Epidermal melanocyte (primary cell): ENCODE measurements at regions not wholly inside any gene's neighbourhood (a gene's known extent, or its start where the extent isn't known, plus 50 kb on each side); places are given as distances from the start of the nearest gene placed in this dataset.

Experiments used
- DNase-seq: peaks from one replicate; pipeline ENCODE4 v3.0.0; 2011; ENCODE audit warnings: low spot score; ENCODE audit not compliant: insufficient read length

DNA sequence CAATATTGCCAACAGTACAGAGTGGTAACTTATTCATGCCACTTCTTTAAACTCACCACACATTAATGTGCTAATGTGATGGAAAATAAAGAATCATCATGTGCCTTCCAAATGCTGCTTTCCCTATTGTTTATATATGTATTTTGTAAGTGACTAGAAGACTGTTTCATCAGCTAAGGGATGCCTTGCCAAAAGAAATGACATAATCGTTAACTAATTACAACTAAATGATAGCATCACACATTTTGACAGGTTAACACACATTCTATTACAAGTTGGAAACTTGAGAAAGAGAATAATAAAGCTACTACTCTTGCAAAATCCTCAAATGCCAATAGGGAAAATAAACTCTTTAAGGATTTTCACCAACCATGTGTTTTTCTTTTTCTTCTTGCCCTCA lies 329.9 kb upstream of the AGTR1 start:
- DNase-seq, result no peak

DNA sequence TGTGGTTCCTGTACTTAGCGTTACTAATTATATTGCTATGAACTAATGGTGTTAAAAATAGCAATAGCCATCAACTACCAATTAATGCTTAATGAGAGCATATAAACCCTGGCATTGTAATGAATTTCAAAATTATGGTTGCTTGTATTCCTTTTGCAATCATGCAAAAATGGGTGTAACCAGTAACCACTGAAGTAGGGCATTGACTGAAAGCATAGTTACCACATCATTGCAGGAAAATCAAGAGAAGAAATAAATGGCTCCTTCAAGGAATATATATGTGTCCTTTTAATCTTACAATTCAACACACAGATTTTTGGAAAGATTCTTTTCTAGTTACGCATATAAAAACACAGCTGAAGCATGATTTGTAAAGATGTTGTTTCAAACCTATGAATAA lies 328.3 kb upstream of the AGTR1 start:
- no peak for DNase-seq

DNA sequence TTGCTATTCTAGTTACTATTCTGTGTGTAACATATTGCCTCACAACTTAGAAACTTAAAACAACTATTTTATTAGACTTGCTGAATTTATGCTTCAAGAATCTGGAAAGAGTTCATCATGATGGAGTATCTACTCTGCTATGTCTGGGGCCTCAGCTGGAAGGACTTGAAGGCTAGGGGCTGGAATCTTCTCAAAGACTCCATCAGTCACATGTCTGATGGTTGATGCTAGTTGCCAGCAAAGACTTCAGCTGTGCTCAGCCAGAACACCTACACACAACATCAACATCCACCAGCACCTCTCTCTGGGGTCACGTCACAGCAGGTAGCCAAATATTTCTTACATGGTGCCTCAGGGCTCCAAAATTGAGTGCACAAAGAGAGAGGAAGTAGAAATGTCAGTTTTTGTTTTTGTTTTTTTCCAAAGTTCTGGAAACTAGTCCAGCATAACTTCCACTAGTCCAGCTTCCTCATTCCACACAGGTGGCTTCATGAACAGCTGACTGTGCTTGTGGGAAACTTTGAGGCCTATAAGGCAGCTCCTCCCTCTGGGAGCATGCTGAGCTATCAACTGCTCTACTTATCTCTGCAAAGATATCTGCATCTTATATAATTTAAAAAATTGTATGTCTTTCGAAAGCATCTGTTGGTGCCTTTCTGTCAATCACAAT lies 325.4 kb upstream of the AGTR1 start:
- no peak for DNase-seq

DNA sequence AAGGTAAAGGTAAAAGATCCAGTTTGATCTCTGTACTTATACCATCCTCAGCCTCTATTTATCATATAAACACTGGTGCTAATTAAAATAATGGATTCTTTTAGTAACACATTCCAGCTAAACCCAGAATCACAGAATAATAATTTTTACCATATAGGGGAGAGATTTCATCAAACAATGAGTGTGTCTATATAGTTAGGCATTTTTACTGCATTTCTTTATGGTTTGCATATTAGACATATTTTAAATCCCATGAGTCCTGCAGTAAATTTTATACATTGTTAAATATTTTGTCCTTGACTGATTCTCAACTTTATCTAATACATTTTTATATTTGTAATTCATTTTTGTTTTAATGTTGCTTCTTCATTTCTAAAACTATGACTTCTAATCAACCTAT lies 323.7 kb upstream of the AGTR1 start:
- DNase-seq, result no peak

DNA sequence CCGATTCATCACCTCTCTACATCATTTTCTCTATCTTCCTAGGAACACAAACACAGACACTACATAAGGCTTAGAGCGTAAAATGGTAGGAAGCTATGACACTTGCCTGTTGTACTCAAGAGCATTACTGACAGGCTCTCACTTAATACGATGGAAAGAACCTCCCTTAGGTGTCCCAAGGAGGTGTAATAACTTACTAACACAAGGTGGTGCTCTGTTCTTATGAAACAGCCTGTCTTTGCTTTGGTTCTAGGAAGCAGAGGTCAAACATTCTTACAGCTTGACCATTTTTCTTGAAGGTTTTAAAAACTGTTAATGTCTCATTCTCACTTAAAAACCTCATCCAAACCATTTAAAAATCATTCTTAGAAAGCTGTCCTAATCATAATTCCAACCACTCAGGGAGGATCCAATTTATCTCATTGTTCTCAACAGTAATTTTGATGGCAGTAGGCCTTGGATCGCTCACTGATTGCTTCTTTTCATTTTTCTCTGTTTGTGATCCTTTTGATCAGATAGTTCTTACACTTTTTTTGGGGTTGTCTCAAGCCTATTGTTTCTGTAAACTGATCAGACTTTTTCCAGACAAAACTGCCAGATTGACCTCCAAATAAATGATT lies 317.8 kb upstream of the AGTR1 start:
- DNase-seq, result no peak

DNA sequence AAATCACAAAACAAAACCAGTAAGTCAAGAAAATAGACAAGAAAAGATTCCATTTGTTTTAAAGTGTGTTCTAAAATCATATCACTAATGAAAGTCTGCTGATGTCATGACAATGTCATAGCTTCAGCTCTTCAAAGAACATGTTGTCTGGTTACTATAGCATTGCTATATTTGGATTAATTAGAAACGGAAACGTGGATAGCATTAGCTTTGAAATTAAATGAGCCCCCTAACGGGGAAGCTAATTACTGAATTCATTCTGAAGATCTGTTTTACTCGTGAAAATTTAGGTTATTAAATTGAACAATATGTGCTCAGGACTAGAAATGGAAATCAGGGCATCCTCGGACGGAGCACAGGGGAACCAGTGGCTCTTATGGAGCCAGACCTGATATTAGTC lies 316.7 kb upstream of the AGTR1 start:
- no peak for DNase-seq

DNA sequence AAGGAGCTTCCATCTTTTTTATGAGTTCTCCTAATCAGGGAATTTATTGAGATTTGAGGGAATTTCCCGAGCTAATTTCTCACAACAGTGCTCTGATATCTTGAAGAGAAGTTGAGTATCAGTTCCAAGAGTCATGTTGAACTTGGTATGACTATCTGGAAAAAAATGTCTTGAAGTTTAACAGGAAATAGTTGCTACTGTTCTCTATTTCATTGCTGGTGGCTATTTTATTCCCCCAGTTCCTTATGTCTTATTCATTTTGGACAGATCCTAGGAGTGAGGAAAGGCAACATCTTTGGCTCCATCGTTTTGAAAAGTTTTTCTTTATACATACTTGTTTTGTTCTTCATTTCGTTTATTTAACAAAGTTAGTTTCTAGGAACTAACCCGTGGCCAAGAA lies 307.8 kb upstream of the AGTR1 start:
- DNase-seq, result no peak

DNA sequence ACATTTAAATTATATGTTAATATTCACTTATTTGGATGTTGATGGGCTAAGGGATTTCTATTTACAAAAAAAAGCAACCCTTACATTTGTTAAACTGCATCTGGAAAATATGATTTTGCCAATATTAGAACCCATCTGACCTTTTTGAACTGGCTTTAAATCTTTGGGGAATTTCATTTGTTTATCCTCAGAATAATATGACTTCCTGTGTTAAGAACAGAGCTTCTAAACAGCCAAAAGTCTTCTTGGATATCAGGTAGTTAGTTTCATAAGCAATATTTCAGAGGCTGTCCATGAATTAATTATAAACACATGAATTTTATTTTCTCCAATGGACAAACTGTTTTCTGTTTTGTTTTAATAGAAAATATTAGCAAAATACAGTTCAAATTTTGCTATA lies 301.9 kb upstream of the AGTR1 start:
- DNase-seq, result no peak

DNA sequence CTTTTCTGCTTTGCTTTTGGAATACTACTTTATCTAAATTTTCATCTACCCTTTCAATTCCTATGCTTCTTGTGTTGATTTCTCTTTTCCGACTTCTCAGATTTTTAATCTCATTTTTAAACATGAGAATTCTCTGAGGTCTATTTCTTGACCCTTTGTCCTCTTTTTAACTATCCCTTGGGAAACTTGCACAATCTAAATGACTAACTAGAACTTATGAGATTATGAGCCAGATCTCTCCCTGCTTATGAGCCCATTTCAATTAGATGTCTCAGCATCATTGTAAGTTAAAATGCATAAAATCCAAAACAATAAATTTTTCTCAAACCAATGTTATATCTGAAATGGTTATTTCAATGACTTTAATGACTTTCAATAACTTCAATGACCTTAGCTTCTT lies 296.9 kb upstream of the AGTR1 start:
- DNase-seq, result no peak

DNA sequence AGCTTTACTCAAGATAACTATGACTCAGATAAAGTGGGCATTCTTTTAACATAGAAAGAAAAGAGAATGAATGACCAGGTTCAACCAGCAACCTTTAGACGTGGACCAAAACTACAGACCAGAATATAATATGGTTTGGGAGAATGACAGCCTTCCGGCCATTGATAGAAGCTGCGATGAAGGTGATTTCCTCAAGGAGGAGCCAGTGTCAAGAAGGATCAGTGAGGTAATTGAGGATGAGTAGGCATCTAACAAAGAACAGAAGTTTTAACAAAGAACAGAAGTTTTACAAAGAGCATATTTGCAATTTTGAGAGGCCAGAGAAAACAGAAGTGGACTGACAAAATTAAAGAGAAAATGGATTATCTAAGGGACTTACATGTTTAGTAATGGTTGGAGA lies 289.0 kb upstream of the AGTR1 start:
- DNase-seq, result no peak

DNA sequence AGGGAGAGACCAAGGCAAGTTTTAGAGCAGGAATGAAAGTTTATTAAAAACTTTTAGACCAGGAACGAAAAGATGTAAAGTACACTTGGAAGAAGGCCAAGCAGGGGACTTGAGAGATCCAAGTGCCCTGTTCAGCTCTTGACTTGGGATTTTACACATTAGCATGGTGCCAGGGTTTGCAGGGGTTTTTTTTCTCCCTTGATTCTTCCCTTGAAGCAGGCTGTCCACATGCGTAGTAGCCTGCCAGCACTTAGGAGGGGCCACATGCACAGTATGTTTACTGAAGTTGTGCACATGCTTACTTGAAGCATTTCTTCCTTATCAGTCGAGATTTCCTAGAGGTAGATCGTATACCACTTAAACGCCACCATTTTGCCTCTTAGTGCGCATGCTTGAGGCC lies 277.5 kb upstream of the AGTR1 start:
- no peak for DNase-seq

DNA sequence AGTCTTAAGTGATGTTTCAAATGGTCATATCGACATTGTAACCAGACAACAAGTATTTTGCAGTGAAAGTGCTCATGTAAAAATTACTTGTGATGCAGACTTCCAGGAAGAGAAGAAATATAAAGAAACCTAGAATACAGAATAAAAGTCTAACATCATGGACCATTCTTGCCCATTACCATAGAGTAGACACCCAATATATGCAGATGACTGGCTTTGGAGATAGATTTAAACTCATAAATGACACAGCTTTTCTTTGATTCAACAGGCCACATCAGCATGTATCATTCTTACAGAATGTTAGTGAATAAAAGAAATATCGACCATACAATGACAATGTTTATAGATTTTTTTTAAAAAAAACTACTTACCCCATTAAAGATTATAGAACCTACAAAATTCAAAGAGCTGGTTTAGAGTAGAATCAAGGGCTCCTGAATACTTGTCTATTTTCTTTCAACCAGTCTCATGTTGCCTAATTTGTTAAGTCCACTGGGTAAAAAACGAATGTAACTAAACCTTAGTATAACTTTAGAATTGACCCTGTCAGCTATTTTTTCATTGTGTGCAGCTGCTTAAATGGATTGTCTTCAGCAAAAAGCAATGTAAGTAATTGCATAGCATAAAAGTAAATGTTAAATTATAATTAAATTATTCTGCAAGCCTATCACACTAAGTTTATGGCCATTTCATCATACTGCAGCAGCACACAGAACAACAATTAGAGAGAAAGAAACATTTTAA lies 268.7 kb upstream of the AGTR1 start:
- DNase-seq, result no peak

DNA sequence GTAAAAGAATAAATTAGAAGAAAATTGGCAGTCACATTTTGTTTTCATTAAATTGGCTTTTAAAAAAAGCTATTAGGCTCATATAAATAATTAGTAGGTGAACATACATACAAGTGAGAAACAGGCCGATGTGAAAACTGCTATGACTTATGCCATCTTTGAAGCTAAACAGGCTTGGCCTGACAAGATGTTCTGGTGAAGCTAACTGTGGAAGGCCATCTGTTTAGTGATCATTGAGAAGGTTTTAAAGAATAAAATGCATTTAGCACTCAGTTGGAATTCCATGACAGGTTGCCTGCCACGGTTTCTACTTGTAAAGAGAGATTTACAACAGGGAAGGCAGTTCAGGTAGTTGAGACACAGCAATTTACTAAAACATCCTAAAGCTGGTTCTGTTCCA lies 264.0 kb upstream of the AGTR1 start:
- DNase-seq, result no peak

DNA sequence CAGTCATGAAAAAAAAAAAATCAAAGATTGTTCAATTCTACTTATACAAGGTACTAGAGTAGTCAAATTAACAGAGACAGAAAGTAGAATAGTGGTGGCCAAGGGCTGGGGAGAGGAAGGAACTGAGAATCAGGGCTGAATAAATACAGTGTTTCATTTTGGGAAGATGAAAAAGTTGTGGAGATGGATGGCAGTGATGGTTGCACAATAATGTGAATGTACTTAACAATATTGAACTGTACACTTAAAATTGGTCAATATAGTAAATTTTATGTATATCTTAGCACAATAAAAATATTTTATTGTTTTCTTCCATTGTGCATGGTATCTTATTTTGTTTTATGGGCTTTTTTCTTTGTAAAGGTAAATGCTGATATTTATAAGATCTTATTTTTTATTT lies 262.2 kb upstream of the AGTR1 start:
- DNase-seq, result no peak

DNA sequence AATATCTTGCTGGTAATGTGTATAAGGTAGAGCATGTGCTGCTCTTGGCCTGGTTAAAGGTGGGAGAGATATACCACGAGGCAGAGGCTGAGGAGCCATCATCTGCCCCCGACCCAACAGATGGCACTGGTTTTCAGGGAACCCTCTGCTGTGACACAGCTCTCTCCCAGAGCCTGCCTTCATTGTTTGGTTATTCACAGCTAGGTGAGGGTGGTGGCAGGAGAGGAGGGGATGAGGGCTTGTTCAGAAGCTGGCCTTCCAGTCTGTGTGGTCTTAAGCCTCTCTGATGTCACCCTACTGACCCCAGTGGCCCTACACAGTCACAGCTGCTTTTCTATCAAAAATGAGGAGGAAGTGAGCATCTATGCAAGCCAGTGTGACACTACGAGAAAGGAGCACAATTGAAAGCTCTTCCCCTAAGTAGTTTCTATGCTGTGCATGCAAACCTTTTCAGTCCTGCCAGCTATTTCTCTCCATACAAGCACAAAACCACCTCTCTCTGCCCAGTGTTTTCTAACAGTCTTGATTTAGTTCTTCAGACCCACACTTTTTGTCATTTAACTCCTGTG lies 258.4 kb upstream of the AGTR1 start:
- no peak for DNase-seq

DNA sequence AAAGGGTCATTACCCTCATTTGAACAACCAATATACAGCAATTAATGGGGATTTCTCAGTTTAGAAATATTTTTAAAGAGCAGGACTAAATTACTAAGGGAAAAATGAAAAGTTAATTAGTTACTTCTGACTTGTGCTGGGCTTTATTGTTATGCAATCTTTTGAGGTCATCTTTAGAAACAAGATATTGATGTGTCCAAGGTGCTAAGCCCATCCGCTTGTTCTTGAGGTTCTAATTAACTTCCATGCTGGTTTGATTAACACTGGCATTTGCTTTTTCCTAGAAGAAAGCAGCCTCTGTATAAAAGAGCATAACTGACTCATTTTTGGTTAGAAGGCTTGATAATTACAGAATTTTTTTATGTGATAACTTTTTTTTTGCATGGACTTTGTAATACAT lies 256.5 kb upstream of the AGTR1 start:
- DNase-seq, result no peak

DNA sequence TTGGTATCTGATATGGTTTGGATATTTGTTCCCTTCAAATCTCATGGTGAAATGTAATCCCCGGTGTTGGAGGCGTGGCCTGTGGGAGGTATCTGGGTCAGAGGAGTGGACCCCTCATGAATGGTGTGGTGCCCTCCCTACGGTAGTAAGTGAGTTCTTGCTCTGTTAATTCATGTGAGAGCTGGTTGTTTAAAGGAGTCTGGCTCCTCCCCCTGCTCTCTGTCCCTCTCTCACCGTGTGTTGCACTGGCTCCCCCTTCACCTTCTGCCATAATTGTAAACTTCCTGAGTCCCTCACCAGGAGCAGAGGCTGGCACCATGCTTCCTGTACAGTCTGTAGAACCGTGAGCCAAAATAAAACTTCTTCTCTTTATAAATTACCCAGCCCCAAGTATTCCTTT lies 246.9 kb upstream of the AGTR1 start:
- DNase-seq, result no peak

DNA sequence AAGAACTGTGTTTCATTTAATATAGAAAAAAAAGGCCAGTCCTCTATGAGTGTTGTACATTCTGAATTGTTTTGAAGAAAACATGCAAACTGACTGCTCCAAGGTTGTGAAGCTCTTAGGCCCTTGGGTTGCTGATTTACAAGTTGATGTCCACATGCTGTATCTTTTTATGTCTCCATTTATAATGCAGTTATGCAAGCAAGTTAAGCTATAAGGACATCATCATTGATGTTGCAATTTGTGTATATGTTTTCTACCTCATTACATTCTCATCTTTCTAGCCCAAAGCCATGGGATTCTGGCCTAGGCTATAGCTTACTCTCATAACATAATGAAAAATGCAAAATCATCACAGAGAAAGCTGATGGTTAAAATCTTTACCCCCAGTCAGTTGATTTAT lies 245.7 kb upstream of the AGTR1 start:
- DNase-seq, result no peak

DNA sequence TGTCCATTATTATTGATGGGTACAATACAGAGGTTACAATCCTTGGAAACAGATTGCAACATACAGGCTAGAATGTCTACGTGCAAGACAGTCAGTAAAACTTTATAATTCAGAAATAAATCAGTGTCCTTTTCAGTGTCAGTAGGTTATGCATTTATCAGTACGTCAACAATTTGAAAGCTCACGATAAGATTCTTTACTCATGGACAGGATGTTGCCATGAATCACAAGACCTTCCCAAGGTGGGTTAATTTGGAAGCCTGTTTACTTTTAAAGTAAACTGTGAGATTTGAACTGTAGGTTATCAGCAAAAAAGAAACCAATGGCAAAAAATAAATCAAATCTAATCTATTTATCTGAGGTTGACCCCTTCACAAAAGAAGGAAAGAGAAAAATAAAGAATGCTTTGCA lies 243.9 kb upstream of the AGTR1 start:
- DNase-seq, result no peak

DNA sequence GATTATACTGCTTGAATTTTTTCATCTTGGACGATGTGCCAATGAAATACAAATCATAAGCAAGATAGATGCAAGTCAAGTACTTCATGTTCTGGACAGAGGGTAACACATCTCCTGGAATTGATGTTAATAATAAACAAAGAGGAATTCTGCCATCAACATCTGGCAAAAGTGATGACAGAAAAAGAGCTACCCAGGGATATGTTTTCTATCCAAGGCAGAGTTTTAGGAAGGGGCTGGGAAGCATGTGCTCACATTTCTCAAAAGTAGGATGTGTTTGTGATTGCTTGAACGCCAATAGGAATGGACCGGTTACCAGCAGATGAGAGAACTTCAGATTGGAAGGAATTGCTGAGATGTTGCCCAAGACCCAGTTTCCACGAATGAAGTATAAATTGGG lies 242.6 kb upstream of the AGTR1 start:
- DNase-seq, result no peak

DNA sequence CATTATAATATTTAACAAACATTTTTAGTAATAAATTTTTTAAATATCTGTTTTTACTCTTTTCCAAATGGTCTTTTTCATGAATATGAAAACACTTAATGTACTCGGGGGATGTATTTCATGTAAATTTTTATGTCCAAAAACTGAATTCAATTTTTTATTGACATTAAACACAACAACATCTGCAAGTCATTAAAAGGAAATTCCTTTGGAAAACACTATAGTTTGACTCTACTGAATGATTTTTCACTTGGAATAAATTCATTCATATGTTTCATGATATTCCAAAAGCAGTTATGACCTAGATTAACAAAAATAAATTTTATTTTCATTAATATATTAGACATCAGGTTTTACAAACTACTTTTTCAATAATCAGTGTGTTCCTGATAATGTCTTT lies 239.8 kb upstream of the AGTR1 start:
- DNase-seq, result no peak

DNA sequence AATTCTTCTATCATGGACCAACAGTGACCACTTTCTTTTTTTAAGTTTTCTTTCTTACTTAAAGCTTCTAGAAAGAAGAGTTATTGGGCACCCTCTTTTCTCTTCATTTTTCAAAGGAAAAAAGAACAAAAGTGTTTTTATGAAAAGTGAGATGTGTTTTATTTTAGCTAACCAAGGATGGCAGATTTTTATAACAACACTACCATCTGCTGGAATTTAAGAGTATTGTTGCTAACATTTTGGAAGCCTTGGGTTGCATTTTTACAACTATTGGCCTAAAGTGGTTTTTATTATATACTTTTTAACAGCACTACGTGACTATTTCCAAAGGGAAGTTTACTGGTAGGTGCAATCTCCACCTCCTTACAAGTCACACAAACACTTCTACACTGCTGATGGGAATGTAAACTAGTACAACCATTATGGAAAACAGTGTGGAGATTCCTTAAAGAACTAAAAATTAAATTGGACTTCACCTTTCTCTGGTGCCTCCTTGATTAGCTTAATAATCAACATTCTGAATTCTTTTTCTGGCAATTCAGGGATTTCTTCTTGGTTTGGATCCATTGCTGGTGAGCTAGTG lies 237.7 kb upstream of the AGTR1 start:
- DNase-seq, result no peak
